Bronchial epithelial cell (primary cell): ENCODE measurements at regions not wholly inside any gene's neighbourhood (a gene's known extent, or its start where the extent isn't known, plus 50 kb on each side); places are given as distances from the start of the nearest gene placed in this dataset.

Experiments
- DNase-seq: peaks from one replicate; pipeline ENCODE4 v3.0.0-alpha.2; 2010; ENCODE audit warnings: low read depth
- FAIRE-seq: peaks from 2 replicates; lab custom pipeline; 2011; peaks lifted over from hg19 to GRCh38; lab: Jason Lieb, UNC
- H3K27me3 ChIP-seq: 2 replicates; pipeline ENCODE4 v1.5.1; 2011; ENCODE audit warnings: low read length; ENCODE audit not compliant: control insufficient read depth, insufficient read depth
- H3K36me3 ChIP-seq: 2 replicates; pipeline ENCODE4 v1.5.1; 2011; ENCODE audit warnings: low read length; ENCODE audit not compliant: control insufficient read depth, insufficient read depth
- H3K4me3 ChIP-seq: 2 replicates; pipeline ENCODE4 v1.5.1; 2011; ENCODE audit warnings: mild to moderate bottlenecking, low read depth, low read length, control low read depth
- TF ChIP-seq, protein P1 (sequence below): IDR thresholded peaks from 2 replicates; pipeline ENCODE4 v1.5.1; 2011; ENCODE audit warnings: mild to moderate bottlenecking, moderate library complexity, low read length, control low read depth, inconsistent platforms; ENCODE audit not compliant: insufficient read depth, severe bottlenecking

DNA sequence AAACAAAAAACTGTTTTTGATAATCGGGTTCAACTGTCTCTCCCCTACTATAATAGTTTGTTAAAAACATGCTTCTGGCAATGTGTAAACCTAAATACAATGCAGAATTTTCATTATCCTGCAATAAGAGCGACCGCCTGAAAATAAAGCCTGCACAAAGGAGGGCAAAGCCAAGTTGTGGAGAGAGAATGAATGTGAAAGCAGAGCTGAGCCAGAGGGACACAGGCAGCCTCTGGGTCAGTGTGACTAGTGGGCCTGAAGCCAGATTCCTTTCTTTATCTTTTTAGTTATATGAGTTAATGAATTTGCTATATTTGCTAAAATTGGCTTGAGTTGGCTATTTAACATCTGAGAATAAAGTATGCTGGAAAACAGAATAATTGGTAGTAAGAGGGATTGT is 615.2 kb downstream of the PLA2G4A start:
- FAIRE-seq, result no peak
- TF ChIP-seq, protein P1, sequence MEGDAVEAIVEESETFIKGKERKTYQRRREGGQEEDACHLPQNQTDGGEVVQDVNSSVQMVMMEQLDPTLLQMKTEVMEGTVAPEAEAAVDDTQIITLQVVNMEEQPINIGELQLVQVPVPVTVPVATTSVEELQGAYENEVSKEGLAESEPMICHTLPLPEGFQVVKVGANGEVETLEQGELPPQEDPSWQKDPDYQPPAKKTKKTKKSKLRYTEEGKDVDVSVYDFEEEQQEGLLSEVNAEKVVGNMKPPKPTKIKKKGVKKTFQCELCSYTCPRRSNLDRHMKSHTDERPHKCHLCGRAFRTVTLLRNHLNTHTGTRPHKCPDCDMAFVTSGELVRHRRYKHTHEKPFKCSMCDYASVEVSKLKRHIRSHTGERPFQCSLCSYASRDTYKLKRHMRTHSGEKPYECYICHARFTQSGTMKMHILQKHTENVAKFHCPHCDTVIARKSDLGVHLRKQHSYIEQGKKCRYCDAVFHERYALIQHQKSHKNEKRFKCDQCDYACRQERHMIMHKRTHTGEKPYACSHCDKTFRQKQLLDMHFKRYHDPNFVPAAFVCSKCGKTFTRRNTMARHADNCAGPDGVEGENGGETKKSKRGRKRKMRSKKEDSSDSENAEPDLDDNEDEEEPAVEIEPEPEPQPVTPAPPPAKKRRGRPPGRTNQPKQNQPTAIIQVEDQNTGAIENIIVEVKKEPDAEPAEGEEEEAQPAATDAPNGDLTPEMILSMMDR, result no peak

DNA sequence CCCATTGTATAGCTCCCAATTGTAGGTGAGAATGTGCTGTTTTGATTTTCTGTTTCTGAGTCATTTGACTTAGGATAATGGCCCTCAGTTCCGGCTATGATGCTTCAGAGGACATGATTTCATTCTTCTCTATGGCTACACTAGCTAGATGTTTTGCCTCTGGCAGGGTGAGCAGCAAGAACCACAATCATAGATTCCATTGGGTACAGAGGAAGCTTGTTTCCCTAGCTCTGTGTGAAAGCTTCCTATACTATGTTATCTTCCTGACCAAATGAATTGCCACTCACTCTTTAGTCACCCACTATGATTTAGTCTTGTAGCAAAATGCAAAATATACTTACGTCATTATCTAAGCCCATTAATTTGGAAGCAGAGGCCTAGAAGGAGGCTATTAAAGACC is 616.3 kb downstream of the PLA2G4A start:
- no peak for DNase-seq
- Histone ChIP-seq H3K36me3 (no peaks in the 10 kb centered on the region), H3K4me3 (no peak overlapping the region), H3K27me3 (no peaks in the 10 kb centered on the region)
- TF ChIP-seq, protein P1, result no peak
- no peak for FAIRE-seq

More for the DNA sequence above, 615.2 kb downstream of the PLA2G4A start:
- H3K4me3 ChIP-seq, result no peak overlapping the region
- H3K36me3 ChIP-seq, result no peaks in the 10 kb centered on the region
- no peak for DNase-seq
- H3K27me3 ChIP-seq, result no peaks in the 10 kb centered on the region

DNA sequence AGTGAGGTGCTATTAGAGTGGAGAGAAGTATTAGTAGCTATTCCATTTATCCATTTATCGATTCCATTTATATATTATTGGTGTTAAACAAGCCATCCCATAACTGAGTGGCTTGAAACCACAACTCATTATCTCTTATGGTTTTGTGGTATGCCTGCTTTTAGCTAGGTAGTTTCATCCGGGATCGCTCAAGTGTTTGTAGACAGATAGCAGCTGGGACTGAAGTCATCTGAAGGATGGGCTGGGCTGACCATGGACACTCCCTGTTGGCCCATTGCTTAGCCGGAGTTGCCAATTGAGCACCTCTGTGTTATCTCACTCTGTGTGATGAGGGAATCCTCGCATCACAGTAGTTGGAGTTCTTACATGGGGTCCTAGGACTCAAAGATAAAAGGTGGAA is 622.5 kb downstream of the PLA2G4A start:
- Histone ChIP-seq H3K36me3 (no peaks in the 10 kb centered on the region), H3K27me3 (no peaks in the 10 kb centered on the region), H3K4me3 (no peak overlapping the region)
- FAIRE-seq, result no peak
- DNase-seq, result no peak
- TF ChIP-seq, protein P1, result no peak

DNA sequence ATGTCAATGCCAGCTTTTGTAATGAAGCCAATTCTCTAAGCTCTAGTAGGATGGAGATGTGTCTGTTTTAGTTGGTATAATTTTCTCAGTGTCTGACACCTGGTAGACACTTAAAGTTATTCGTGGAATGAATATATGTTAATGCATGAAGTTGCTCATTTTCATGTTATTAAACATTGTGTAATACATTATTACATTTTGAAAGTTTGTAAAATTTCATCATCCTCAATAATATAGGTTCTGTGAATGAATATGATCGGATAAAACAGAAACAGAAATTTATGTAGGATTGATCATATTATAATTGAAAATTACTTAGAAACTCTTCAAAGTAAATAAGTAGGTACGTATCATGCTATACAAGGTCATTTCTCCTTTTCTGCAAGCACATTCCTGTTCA is 625.3 kb downstream of the PLA2G4A start:
- no peak for FAIRE-seq
- Histone ChIP-seq H3K27me3 (no peaks in the 10 kb centered on the region), H3K36me3 (no peaks in the 10 kb centered on the region), H3K4me3 (no peak overlapping the region)
- TF ChIP-seq, protein P1, result no peak
- DNase-seq, result no peak

DNA sequence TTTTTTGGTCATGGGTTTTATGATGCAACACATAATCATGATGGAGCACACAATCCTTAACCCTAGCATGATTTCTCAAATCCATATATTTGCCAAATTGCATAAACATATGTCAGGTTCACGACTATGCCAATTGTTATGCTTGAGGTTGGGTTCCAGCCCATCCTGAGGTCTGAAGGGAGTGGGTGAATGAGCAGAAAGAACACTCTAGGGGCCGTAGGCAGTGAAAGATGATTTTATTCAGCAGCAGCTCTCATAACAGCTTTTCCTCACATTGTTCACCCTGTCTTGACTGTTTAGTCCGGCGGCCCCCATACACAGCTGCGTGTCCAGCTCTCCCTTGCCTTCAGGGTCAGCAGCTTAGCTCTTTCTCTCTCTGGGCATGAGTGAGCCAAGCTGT is 627.7 kb downstream of the PLA2G4A start:
- no peak for FAIRE-seq

DNA sequence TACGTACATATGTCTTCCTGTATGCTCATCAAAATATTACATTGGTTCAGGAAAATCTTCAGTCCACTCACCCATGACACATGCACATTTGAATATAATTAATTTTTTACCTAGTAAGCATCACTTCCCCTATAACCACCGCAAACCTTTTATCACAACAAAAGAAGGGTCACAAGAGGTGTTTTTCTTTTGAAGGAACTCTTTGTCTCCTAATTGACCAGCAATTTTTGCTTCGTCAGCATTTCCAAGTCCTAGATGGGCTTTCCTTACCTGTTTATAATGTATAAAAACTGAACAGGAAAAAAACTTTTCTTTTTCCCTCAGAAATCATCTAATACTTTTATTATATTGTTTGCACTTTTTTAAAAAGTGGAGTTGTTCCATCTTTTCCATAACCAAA is 631.3 kb downstream of the PLA2G4A start:
- H3K36me3 ChIP-seq, result no peaks in the 10 kb centered on the region
- H3K27me3 ChIP-seq, result no peaks in the 10 kb centered on the region
- DNase-seq, result no peak
- TF ChIP-seq, protein P1, result no peak
- no peak for FAIRE-seq
- no peak overlapping the region for H3K4me3 ChIP-seq

More for the DNA sequence above, 627.7 kb downstream of the PLA2G4A start:
- DNase-seq, result no peak
- Histone ChIP-seq H3K4me3 (no peak overlapping the region), H3K36me3 (no peaks in the 10 kb centered on the region), H3K27me3 (no peaks in the 10 kb centered on the region)
- TF ChIP-seq, protein P1, result no peak
